Neuronal stem cell (in vitro differentiated cells): ENCODE measurements at regions not wholly inside any gene's neighbourhood (a gene's known extent, or its start where the extent isn't known, plus 50 kb on each side); places are given as distances from the start of the nearest gene placed in this dataset.

Source experiments
- DNase-seq: peaks from one replicate; pipeline ENCODE4 v3.0.0-alpha.2; 2013; ENCODE audit warnings: low spot score
- H2AFZ ChIP-seq: one replicate; pipeline ENCODE4 v1.6.1; 2013; ENCODE audit warnings: mild to moderate bottlenecking, low read length, inconsistent platforms
- H2AK5ac ChIP-seq: 2 replicates; pipeline ENCODE4 v1.6.1; 2013; ENCODE audit warnings: low read depth, mild to moderate bottlenecking, inconsistent platforms, low read length, moderate library complexity, mixed read lengths
- H2BK120ac ChIP-seq: 2 replicates; pipeline ENCODE4 v1.6.1; 2013; ENCODE audit warnings: low read depth, mild to moderate bottlenecking, inconsistent platforms, low read length, moderate library complexity, mixed read lengths
- H2BK12ac ChIP-seq: one replicate; pipeline ENCODE4 v1.6.1; 2013; ENCODE audit warnings: low read length, inconsistent platforms
- H2BK15ac ChIP-seq: 2 replicates; pipeline ENCODE4 v1.6.1; 2013; ENCODE audit warnings: mild to moderate bottlenecking, low read length, inconsistent platforms, mixed read lengths
- H2BK5ac ChIP-seq: one replicate; pipeline ENCODE4 v1.6.1; 2013; ENCODE audit warnings: inconsistent platforms, mild to moderate bottlenecking, low read length, moderate library complexity
- H3K14ac ChIP-seq: one replicate; pipeline ENCODE4 v1.6.1; 2013; ENCODE audit warnings: low read length, inconsistent platforms
- H3K18ac ChIP-seq: 2 replicates; pipeline ENCODE4 v1.6.1; 2013; ENCODE audit warnings: low read length, inconsistent platforms
- H3K23ac ChIP-seq: 2 replicates; pipeline ENCODE4 v1.6.1; 2013; ENCODE audit warnings: low read depth, mild to moderate bottlenecking, mixed read lengths, low read length, inconsistent platforms; ENCODE audit not compliant: poor library complexity
- H3K27ac ChIP-seq: replicated peaks from 3 replicates; pipeline ENCODE4 v1.5.1; 2013; ENCODE audit warnings: low read length, inconsistent platforms
- H3K27me3 ChIP-seq, 3 experiments: 2 replicates each; pipeline ENCODE4 v1.6.1; 2013; ENCODE audit warnings: low read length in 3 of 3, mild to moderate bottlenecking in 2 of 3, inconsistent platforms in 1 of 3, low read depth in 1 of 3, mixed read lengths in 1 of 3, moderate library complexity in 1 of 3; ENCODE audit not compliant: control insufficient read depth in 3 of 3, insufficient read depth in 3 of 3
- H3K36me3 ChIP-seq, 2 donors: replicated peaks in 1 of 2; 2 replicates each; pipeline ENCODE4 v1.6.1; 2013; ENCODE audit warnings: low read length in 2 of 2; ENCODE audit not compliant: control insufficient read depth in 2 of 2, insufficient read depth in 2 of 2
- H3K4ac ChIP-seq: 2 replicates; pipeline ENCODE4 v1.6.1; 2013; ENCODE audit warnings: inconsistent platforms, mild to moderate bottlenecking, low read length, moderate library complexity
- H3K4me1 ChIP-seq, 2 donors: 1 replicate in 1 of 2; 2 replicates in 1 of 2; pipeline ENCODE4 v1.6.1; 2013; ENCODE audit warnings: low read length in 2 of 2, low read depth in 1 of 2; ENCODE audit not compliant: control insufficient read depth in 2 of 2, insufficient read depth in 1 of 2
- H3K4me2 ChIP-seq: one replicate; pipeline ENCODE4 v1.6.1; 2013; ENCODE audit warnings: mild to moderate bottlenecking, low read length, inconsistent platforms; ENCODE audit not compliant: insufficient read depth, poor library complexity, severe bottlenecking
- H3K4me3 ChIP-seq, 2 donors: 2 replicates each; pipeline ENCODE4 v1.5.1; 2013; ENCODE audit warnings: low read length in 2 of 2, mild to moderate bottlenecking in 2 of 2, inconsistent platforms in 1 of 2, moderate library complexity in 1 of 2
- H3K79me1 ChIP-seq: one replicate; pipeline ENCODE4 v1.6.1; 2013; ENCODE audit warnings: low read depth, mild to moderate bottlenecking, inconsistent platforms, low read length, moderate library complexity
- H3K9ac ChIP-seq: one replicate; pipeline ENCODE4 v1.6.1; 2013; ENCODE audit warnings: mild to moderate bottlenecking, low read depth, low read length, inconsistent platforms; ENCODE audit not compliant: poor library complexity
- H3K9me3 ChIP-seq, 2 donors: replicated peaks in 1 of 2; 2 replicates each; pipeline versions ENCODE3 to v1.6.1; 2013; ENCODE audit warnings: low read length in 2 of 2, mild to moderate bottlenecking in 2 of 2, inconsistent platforms in 1 of 2, low read depth in 1 of 2, mixed read lengths in 1 of 2, moderate library complexity in 1 of 2; ENCODE audit not compliant: control insufficient read depth in 2 of 2, insufficient read depth in 1 of 2
- H4K8ac ChIP-seq: one replicate; pipeline ENCODE4 v1.6.1; 2013; ENCODE audit warnings: low read depth, mild to moderate bottlenecking, inconsistent platforms, low read length, moderate library complexity
- H4K91ac ChIP-seq: one replicate; pipeline ENCODE4 v1.6.1; 2013; ENCODE audit warnings: low read length, low read depth, mild to moderate bottlenecking, inconsistent platforms; ENCODE audit not compliant: poor library complexity
- WGBS, 2 donors: extraction: QIAGEN DNeasy Blood & Tissue Kit; methylation state at CpG; one replicate each; pipeline ENCODE4 v1.1.7; 2013; ENCODE audit warnings: missing lambda C conversion rate in 2 of 2, mixed read lengths in 1 of 2; ENCODE audit not compliant: insufficient read length in 2 of 2, insufficient replicate concordance in 1 of 2; ENCODE audit errors: extremely low coverage in 2 of 2; 5-methylcytosine and 5-hydroxymethylcytosine counted together

GRCh38 chr5:3285621-3286020, 310.0 kb upstream of the IRX1 start:
- H2BK15ac ChIP-seq: no peak overlapping the region
- peaks cover 0 to 3% of the 10 kb centered on the region in 2 donors for H3K4me1 ChIP-seq
- no peak overlapping the region for H3K4me2 ChIP-seq
- no peak overlapping the region for H3K9ac ChIP-seq
- no peak overlapping the region for H2BK12ac ChIP-seq
- no peaks in the 10 kb centered on the region for H3K36me3 ChIP-seq
- no peaks in the 10 kb centered on the region for H3K9me3 ChIP-seq
- no peak overlapping the region for H3K18ac ChIP-seq
- H3K4ac ChIP-seq: no peak overlapping the region
- DNase-seq: no peak
- no peak overlapping the region for H2BK5ac ChIP-seq
- H3K4me3 ChIP-seq: no peak overlapping the region
- H2AK5ac ChIP-seq: no peak overlapping the region
- H2BK120ac ChIP-seq: no peak overlapping the region
- H3K27ac ChIP-seq: no peak overlapping the region
- no peak overlapping the region for H3K14ac ChIP-seq
- H3K79me1 ChIP-seq: no peaks in the 10 kb centered on the region
- no peaks in the 10 kb centered on the region for H3K27me3 ChIP-seq
- no peak overlapping the region for H3K23ac ChIP-seq
- H4K91ac ChIP-seq: no peak overlapping the region
- WGBS, 2 donors: no CpG with 5 or more reads among the region's 13 CpGs
- no peak overlapping the region for H4K8ac ChIP-seq
- H2AFZ ChIP-seq: no peak overlapping the region

- Histone ChIP-seq H3K18ac (no peak overlapping the region), H3K4me2 (no peak overlapping the region), H3K4me3 (no peak overlapping the region), H3K27ac (no peak overlapping the region), H4K8ac (no peak overlapping the region), H3K4me1 (peaks cover 0 to 3% of the 10 kb centered on the region in 2 donors), H2BK5ac (no peak overlapping the region), H3K9ac (no peak overlapping the region), H2AK5ac (no peak overlapping the region), H3K79me1 (no peaks in the 10 kb centered on the region), H3K23ac (no peak overlapping the region), H2AFZ (no peak overlapping the region), H2BK15ac (no peak overlapping the region), H3K27me3 (peaks cover 0 to 3% (median 0%) of the 10 kb centered on the region in 3 experiments), H2BK120ac (no peak overlapping the region), H2BK12ac (no peak overlapping the region), H3K14ac (no peak overlapping the region), H4K91ac (no peak overlapping the region), H3K9me3 (no peaks in the 10 kb centered on the region), H3K4ac (no peak overlapping the region), H3K36me3 (no peaks in the 10 kb centered on the region)
- WGBS, 2 donors: no CpG with 5 or more reads among the region's 5 CpGs
- no peak for DNase-seq
These were observed 311.1 kb upstream of the IRX1 start for GRCh38 chr5:3284506-3284905.

GRCh38 chr5:3282841-3283240, 312.8 kb upstream of the IRX1 start:
- no peaks in the 10 kb centered on the region for H3K9me3 ChIP-seq
- no peaks in the 10 kb centered on the region for H3K79me1 ChIP-seq
- peak overlapping the region; percentile 87 for H3K23ac ChIP-seq
- peak overlapping the region in 1 of 2 donors; percentile 44 for H3K4me3 ChIP-seq
- peaks cover 0 to 5% of the 10 kb centered on the region in 2 donors for H3K4me1 ChIP-seq
- H2BK15ac ChIP-seq: peak overlapping the region; percentile 1
- no peak overlapping the region for H2BK5ac ChIP-seq
- H3K9ac ChIP-seq: peak overlapping the region; percentile 47
- H4K91ac ChIP-seq: no peak overlapping the region
- peak overlapping the region; percentile 22 for H2AK5ac ChIP-seq
- H3K36me3 ChIP-seq: no peaks in the 10 kb centered on the region
- peak overlapping the region; percentile 86 for H3K14ac ChIP-seq
- peaks cover 0 to 3% (median 0%) of the 10 kb centered on the region in 3 experiments for H3K27me3 ChIP-seq
- no peak overlapping the region for H3K27ac ChIP-seq
- WGBS, 2 donors: no CpG with 5 or more reads among the region's 20 CpGs
- no peak overlapping the region for H2BK120ac ChIP-seq
- peak overlapping the region; percentile 60 for H3K4ac ChIP-seq
- no peak overlapping the region for H3K4me2 ChIP-seq
- no peak overlapping the region for H2BK12ac ChIP-seq
- H3K18ac ChIP-seq: peak overlapping the region; percentile 36
- no peak overlapping the region for H4K8ac ChIP-seq
- no peak for DNase-seq
- no peak overlapping the region for H2AFZ ChIP-seq

- Histone ChIP-seq H3K23ac (no peak overlapping the region), H3K36me3 (no peaks in the 10 kb centered on the region), H3K9me3 (no peaks in the 10 kb centered on the region), H3K9ac (no peak overlapping the region), H2BK12ac (no peak overlapping the region), H3K27ac (no peak overlapping the region), H3K14ac (peak overlapping the region; percentile 98), H3K4me3 (no peak overlapping the region), H2AFZ (no peak overlapping the region), H2BK120ac (no peak overlapping the region), H4K8ac (no peak overlapping the region), H4K91ac (no peak overlapping the region), H3K4me2 (no peak overlapping the region), H3K4me1 (peaks cover 0 to 6% of the 10 kb centered on the region in 2 donors), H3K18ac (no peak overlapping the region), H2BK5ac (no peak overlapping the region), H3K4ac (no peak overlapping the region), H2BK15ac (no peak overlapping the region), H3K27me3 (peaks cover 0 to 3% (median 0%) of the 10 kb centered on the region in 3 experiments), H2AK5ac (peak overlapping the region; percentile 64), H3K79me1 (no peaks in the 10 kb centered on the region)
- no peak for DNase-seq
- no CpG with 5 or more reads among the region's 7 CpGs for WGBS, 2 donors
These were observed 314.3 kb upstream of the IRX1 start for GRCh38 chr5:3281366-3281765.
